Erythroblast (primary cell): ENCODE measurements at regions not wholly inside any gene's neighbourhood (a gene's known extent, or its start where the extent isn't known, plus 50 kb on each side); places are given as distances from the start of the nearest gene placed in this dataset.

Experiments
- GATA1 ChIP-seq: IDR thresholded peaks from 2 replicates; pipeline ENCODE4 v1.6.1; 2011; ENCODE audit warnings: low read depth, mild to moderate bottlenecking, control low read depth, low read length, moderate library complexity
- POLR2A ChIP-seq: IDR thresholded peaks from 2 replicates; pipeline ENCODE4 v1.6.1; 2011; ENCODE audit warnings: mild to moderate bottlenecking, low read length

DNA sequence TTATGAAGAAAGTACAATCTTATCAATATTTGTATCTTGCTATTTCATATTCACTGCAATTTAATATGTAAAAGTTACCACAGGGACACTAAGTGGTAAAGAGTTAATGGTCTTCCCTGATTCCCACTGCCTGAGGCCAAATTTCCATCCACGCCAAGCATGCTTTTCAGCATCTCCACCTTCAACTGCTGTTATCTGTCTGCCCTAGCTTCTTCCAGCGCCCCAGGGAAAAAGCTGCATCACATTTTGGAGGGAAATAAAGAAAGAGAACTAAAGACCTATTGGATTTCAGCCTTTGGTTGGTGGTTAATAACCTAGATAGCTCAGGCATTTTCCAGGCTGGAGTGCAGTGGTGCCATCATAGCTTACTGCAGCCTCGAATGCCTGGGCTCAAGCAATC, 61.3 kb upstream of the NKX2-2 start:
- TF ChIP-seq POLR2A (no peak), GATA1 (no peak)
